Neutrophil (primary cell): ENCODE measurements at regions not wholly inside any gene's neighbourhood (a gene's known extent, or its start where the extent isn't known, plus 50 kb on each side); places are given as distances from the start of the nearest gene placed in this dataset.
A peak's percentile ranks its signal among the peaks of the same experiment; 100 is the strongest.

Experiments used
- H3K27ac ChIP-seq: fragments of 200-600 bp; sonication (generic); 2 replicates; pipeline ENCODE4 v1.5.1; 2016; ENCODE audit warnings: mild to moderate bottlenecking, moderate library complexity
- H3K27me3 ChIP-seq: fragments of 200-600 bp; sonication (generic); 2 replicates; pipeline ENCODE4 v1.6.0; 2016; ENCODE audit warnings: mild to moderate bottlenecking
- H3K36me3 ChIP-seq: fragments of 200-600 bp; sonication (generic); 2 replicates; pipeline ENCODE4 v1.5.1; 2017
- H3K4me1 ChIP-seq, 2 experiments: fragments of 200-600 bp in 1 of 2; sonication (generic) in 1 of 2; 1 replicate in 1 of 2; 2 replicates in 1 of 2; pipeline versions ENCODE4 v1.5.1 to v1.6.1; 2013 to 2016; ENCODE audit warnings: low read depth in 1 of 2, low read length in 1 of 2, mild to moderate bottlenecking in 1 of 2, moderate library complexity in 1 of 2; ENCODE audit not compliant: control insufficient read depth in 1 of 2, insufficient read depth in 1 of 2
- H3K4me3 ChIP-seq, 2 experiments: fragments of 200-600 bp in 1 of 2; sonication (generic) in 1 of 2; 1 replicate in 1 of 2; 2 replicates in 1 of 2; pipeline ENCODE4 v1.5.1; 2013 to 2016; ENCODE audit warnings: low read depth in 1 of 2, low read length in 1 of 2, mild to moderate bottlenecking in 1 of 2, moderate library complexity in 1 of 2
- H3K9me3 ChIP-seq: fragments of 200-600 bp; sonication (generic); 2 replicates; pipeline ENCODE4 v1.5.1; 2016
- CTCF ChIP-seq: fragments of 200-600 bp; sonication (generic); IDR thresholded peaks from 2 replicates; pipeline ENCODE4 v1.5.1; 2016; ENCODE audit warnings: antibody characterized with exemption

GRCh38 chr2:191614759-191615158 is 63.2 kb upstream of the NABP1 start:
- no peak for TF ChIP-seq CTCF
- H3K4me3 ChIP-seq = no peak overlapping the region

DNA sequence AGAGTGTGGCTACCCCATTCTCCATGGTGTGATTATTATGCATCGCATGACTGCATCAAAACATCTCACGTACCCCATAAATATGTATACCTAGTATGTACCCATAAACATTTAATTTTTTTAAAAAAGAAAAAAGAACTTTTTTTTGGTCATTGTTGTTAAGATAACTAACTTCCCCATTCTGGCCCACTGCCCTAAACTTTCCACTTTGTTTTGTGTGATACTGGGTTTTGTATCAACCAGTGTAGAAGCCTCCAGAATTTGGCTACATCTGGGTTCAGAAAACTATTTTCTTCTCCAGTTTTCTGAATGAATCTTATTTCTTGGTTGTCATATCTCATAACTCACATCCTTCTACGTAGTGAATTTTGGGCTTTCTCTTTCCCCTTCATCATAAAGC is 62.3 kb upstream of the NABP1 start:
- Histone ChIP-seq H3K27ac (peak overlapping the region; percentile 91), H3K4me1 (peaks cover 71% of the 10 kb centered on the region in 2 experiments), H3K9me3 (no peaks in the 10 kb centered on the region), H3K4me3 (no peak overlapping the region), H3K27me3 (no peaks in the 10 kb centered on the region), H3K36me3 (no peaks in the 10 kb centered on the region)
- no peak for TF ChIP-seq CTCF

More at GRCh38 chr2:191614759-191615158, 63.2 kb upstream of the NABP1 start:
- peaks cover 63 to 64% of the 10 kb centered on the region in 2 experiments for H3K4me1 ChIP-seq
- H3K27ac ChIP-seq = peak overlapping the region; percentile 91
- no peaks in the 10 kb centered on the region for H3K27me3 ChIP-seq
- no peaks in the 10 kb centered on the region for H3K9me3 ChIP-seq
- H3K36me3 ChIP-seq = no peaks in the 10 kb centered on the region

- no peaks in the 10 kb centered on the region for H3K9me3 ChIP-seq
- H3K4me1 ChIP-seq = peaks cover 61 to 64% of the 10 kb centered on the region in 2 experiments
- H3K27ac ChIP-seq = peak overlapping the region; percentile 91
- H3K36me3 ChIP-seq = no peaks in the 10 kb centered on the region
- H3K27me3 ChIP-seq = no peaks in the 10 kb centered on the region
- TF ChIP-seq CTCF = no peak
- H3K4me3 ChIP-seq = peak overlapping the region in 1 of 2 experiments; percentile 34
Measured at GRCh38 chr2:191617575-191617974, 60.4 kb upstream of the NABP1 start.

- TF ChIP-seq CTCF = no peak
- Histone ChIP-seq H3K4me1 (peaks cover 65 to 69% of the 10 kb centered on the region in 2 experiments), H3K36me3 (no peaks in the 10 kb centered on the region), H3K9me3 (no peaks in the 10 kb centered on the region), H3K4me3 (peak overlapping the region in 1 of 2 experiments; percentile 34), H3K27me3 (no peaks in the 10 kb centered on the region), H3K27ac (peak overlapping the region; percentile 91)
Measured at GRCh38 chr2:191618046-191618780, 59.7 kb upstream of the NABP1 start.

DNA sequence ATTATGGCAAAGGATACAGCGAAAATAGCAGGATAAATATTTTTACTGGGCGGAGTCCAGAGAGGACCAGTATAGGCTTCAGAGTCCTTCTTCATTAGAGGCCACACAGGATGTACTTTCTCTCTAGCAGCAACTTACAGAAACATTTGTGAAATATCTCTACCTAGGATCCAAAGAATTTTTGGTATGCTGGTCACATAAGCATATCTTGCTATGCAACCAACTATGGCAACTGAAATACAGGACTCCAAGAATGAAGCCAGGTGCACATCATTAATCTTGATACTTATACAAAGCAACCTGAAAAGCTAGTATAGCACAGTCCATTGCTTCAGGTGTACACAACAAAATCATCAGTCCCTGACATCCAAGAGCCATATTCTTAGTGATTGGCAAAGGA is 59.1 kb upstream of the NABP1 start:
- H3K27me3 ChIP-seq = no peaks in the 10 kb centered on the region
- H3K27ac ChIP-seq = peak overlapping the region; percentile 91
- H3K36me3 ChIP-seq = no peaks in the 10 kb centered on the region
- H3K9me3 ChIP-seq = no peaks in the 10 kb centered on the region
- H3K4me3 ChIP-seq = no peak overlapping the region
- no peak for TF ChIP-seq CTCF
- H3K4me1 ChIP-seq = peaks cover 65 to 71% of the 10 kb centered on the region in 2 experiments
